IMR-90 (cell line): ENCODE measurements at regions not wholly inside any gene's neighbourhood (a gene's known extent, or its start where the extent isn't known, plus 50 kb on each side); places are given as distances from the start of the nearest gene placed in this dataset.
"Not testable (repeated sequence)": the region's sequence is repeated elsewhere in the genome, so short reads cannot be mapped to it uniquely, and the experiment has no call there.

Source experiments
- ATAC-seq: fragments of 200-7000 bp; cut with Tn5 transposase; 2 replicates; pipeline ENCODE4 v1.9.1; 2020; ENCODE audit warnings: low read depth, mild to moderate bottlenecking, moderate library complexity
- BruUV-seq: library from RNA; stranded (reverse); fragments of 400-500 nt; replicated peaks from 2 replicates; lab custom pipeline; 2021; lab: Mats Ljungman, UMichigan
- CTCF ChIA-PET: fragments of 300-600 bp; formaldehyde crosslinking; extraction: SDS; loops from one replicate; lab custom pipeline; 2021; ENCODE audit warnings: antibody characterized with exemption; lab: Yijun Ruan, JAX
- POLR2A ChIA-PET: fragments of 300-600 bp; sonication (Branson Sonifier 250); formaldehyde crosslinking; loops from one replicate; lab custom pipeline; 2022; ENCODE audit warnings: antibody characterized with exemption; ENCODE audit not compliant: unreplicated experiment; lab: Charles Lee
- DNase-seq: peaks from one replicate; pipeline ENCODE4 v3.0.0; 2013
- H2AFZ ChIP-seq: replicated peaks from 2 replicates; pipeline ENCODE3; 2013; ENCODE audit warnings: low read length, mild to moderate bottlenecking; ENCODE audit not compliant: poor library complexity
- H2AK5ac ChIP-seq: 2 replicates; pipeline ENCODE4 v1.6.1; 2013; ENCODE audit warnings: low read depth, low read length, inconsistent platforms
- H2AK9ac ChIP-seq: replicated peaks from 2 replicates; pipeline ENCODE3; 2013; ENCODE audit warnings: mild to moderate bottlenecking, low read depth, low read length, moderate library complexity; ENCODE audit not compliant: poor library complexity
- H2BK120ac ChIP-seq: 2 replicates; pipeline ENCODE4 v1.6.1; 2013; ENCODE audit warnings: low read depth, low read length, inconsistent platforms
- H2BK15ac ChIP-seq: 3 replicates; pipeline ENCODE4 v1.6.1; 2013; ENCODE audit warnings: low read depth, low read length, inconsistent platforms
- H2BK20ac ChIP-seq: 2 replicates; pipeline ENCODE4 v1.6.1; 2013; ENCODE audit warnings: low read depth, mild to moderate bottlenecking, inconsistent platforms, low read length, moderate library complexity
- H2BK5ac ChIP-seq: 2 replicates; pipeline ENCODE4 v1.6.1; 2013; ENCODE audit warnings: mild to moderate bottlenecking, low read depth, low read length, inconsistent platforms; ENCODE audit not compliant: poor library complexity, severe bottlenecking
- H3K14ac ChIP-seq: replicated peaks from 2 replicates; pipeline ENCODE4 v1.6.1; 2013; ENCODE audit warnings: low read depth, low read length, inconsistent platforms
- H3K18ac ChIP-seq: 2 replicates; pipeline ENCODE4 v1.6.1; 2013; ENCODE audit warnings: low read depth, low read length, control low read depth
- H3K23ac ChIP-seq: 2 replicates; pipeline ENCODE4 v1.6.1; 2013; ENCODE audit warnings: low read depth, low read length, inconsistent platforms
- H3K27ac ChIP-seq: 2 replicates; pipeline ENCODE4 v1.5.1; 2013; ENCODE audit warnings: mild to moderate bottlenecking, control low read depth, low read length; ENCODE audit not compliant: insufficient read depth
- H3K27me3 ChIP-seq: 2 replicates; pipeline ENCODE4 v1.6.1; 2013; ENCODE audit warnings: low read length; ENCODE audit not compliant: control insufficient read depth, insufficient read depth
- H3K36me3 ChIP-seq: 2 replicates; pipeline ENCODE4 v1.6.1; 2013; ENCODE audit warnings: low read length, mixed read lengths; ENCODE audit not compliant: control insufficient read depth, insufficient read depth
- H3K4ac ChIP-seq: 2 replicates; pipeline ENCODE4 v1.6.1; 2013; ENCODE audit warnings: low read depth, low read length, inconsistent platforms
- H3K4me1 ChIP-seq: 2 replicates; pipeline ENCODE4 v1.6.1; 2013; ENCODE audit warnings: low read length, mixed read lengths; ENCODE audit not compliant: control insufficient read depth, insufficient read depth
- H3K4me2 ChIP-seq: 2 replicates; pipeline ENCODE4 v1.6.1; 2013; ENCODE audit warnings: low read depth, mild to moderate bottlenecking, control low read depth, low read length, moderate library complexity
- H3K4me3 ChIP-seq: 2 replicates; pipeline ENCODE4 v1.5.1; 2013; ENCODE audit warnings: low read depth, mild to moderate bottlenecking, control low read depth, low read length, moderate library complexity; ENCODE audit not compliant: insufficient read depth
- H3K56ac ChIP-seq: 2 replicates; pipeline ENCODE4 v1.6.1; 2013; ENCODE audit warnings: low read length, inconsistent platforms; ENCODE audit not compliant: insufficient read depth; ENCODE audit errors: extremely low read depth
- H3K79me1 ChIP-seq, 2 experiments: 2 replicates each; pipeline ENCODE4 v1.6.1; 2013; ENCODE audit warnings: low read length in 2 of 2, inconsistent platforms in 1 of 2, low read depth in 1 of 2
- H3K9ac ChIP-seq: 2 replicates; pipeline ENCODE4 v1.6.1; 2013; ENCODE audit warnings: low read depth, low read length, control low read depth
- H3K9me1 ChIP-seq: 2 replicates; pipeline ENCODE4 v1.6.1; 2013; ENCODE audit warnings: low read length, inconsistent platforms; ENCODE audit not compliant: insufficient read depth
- H3K9me3 ChIP-seq: 2 replicates; pipeline ENCODE4 v1.6.1; 2013; ENCODE audit warnings: low read length; ENCODE audit not compliant: control insufficient read depth, insufficient read depth
- H4K20me1 ChIP-seq: 2 replicates; pipeline ENCODE4 v1.6.1; 2013; ENCODE audit warnings: low read length, inconsistent platforms; ENCODE audit not compliant: insufficient read depth
- H4K5ac ChIP-seq: 2 replicates; pipeline ENCODE4 v1.6.1; 2013; ENCODE audit warnings: mild to moderate bottlenecking, low read depth, low read length, control low read depth
- H4K8ac ChIP-seq, 2 experiments: 2 replicates each; pipeline ENCODE4 v1.6.1; 2013; ENCODE audit warnings: low read depth in 2 of 2, low read length in 2 of 2, control low read depth in 1 of 2, inconsistent platforms in 1 of 2
- H4K91ac ChIP-seq: 2 replicates; pipeline ENCODE4 v1.6.1; 2013; ENCODE audit warnings: low read depth, low read length, inconsistent platforms; ENCODE audit not compliant: insufficient read depth
- WGBS, 2 experiments: methylation state at CpG; one replicate each; pipeline versions ENCODE4 v1.1.5 to v1.1.7; 2013; ENCODE audit warnings: missing lambda C conversion rate in 2 of 2; ENCODE audit not compliant: insufficient read length in 1 of 2; ENCODE audit errors: extremely low coverage in 2 of 2; 5-methylcytosine and 5-hydroxymethylcytosine counted together
- dilution Hi-C: fragments of 300-500 bp; cut with HindIII; formaldehyde crosslinking; loops from one replicate; pipeline ENCODE4 v1.14.3; 2018; ENCODE audit warnings: low sequenced_read_pairs; ENCODE audit not compliant: unreplicated experiment
- in situ Hi-C: fragments of 300-500 bp; cut with MboI; formaldehyde crosslinking; loops from 3 replicates; pipeline ENCODE4 v1.14.3; 2019; ENCODE audit warnings: low sequenced_read_pairs, inconsistent platforms, mixed read lengths
- intact Hi-C: fragments of 100-400 bp; cut with micrococcal nuclease; formaldehyde crosslinking; loops from 2 replicates; pipeline ENCODE4 v1.10.0; 2022

DNA sequence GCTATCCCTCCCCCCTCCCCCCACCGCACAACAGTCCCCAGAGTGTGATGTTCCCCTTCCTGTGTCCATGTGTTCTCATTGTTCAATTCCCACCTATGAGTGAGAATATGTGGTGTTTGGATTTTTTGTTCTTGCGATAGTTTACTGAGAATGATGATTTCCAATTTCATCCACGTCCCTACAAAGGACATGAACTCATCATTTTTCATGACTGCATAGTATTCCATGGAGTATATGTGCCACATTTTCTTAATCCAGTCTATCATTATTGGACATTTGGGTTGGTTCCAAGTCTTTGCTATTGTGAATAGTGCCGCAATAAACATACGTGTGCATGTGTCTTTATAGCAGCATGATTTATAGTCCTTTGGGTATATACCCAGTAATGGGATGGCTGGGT is 342.0 kb upstream of the KIAA1217 start:
- dilution Hi-C loops, H3K4ac ChIP-seq, H3K36me3 ChIP-seq, H3K14ac ChIP-seq, H2BK20ac ChIP-seq, H3K4me2 ChIP-seq, H4K20me1 ChIP-seq, H3K27me3 ChIP-seq, H2BK5ac ChIP-seq, H3K56ac ChIP-seq, H3K9ac ChIP-seq, H2BK15ac ChIP-seq, POLR2A ChIA-PET, H3K4me1 ChIP-seq, H2AFZ ChIP-seq, intact Hi-C loops, H3K79me1 ChIP-seq, DNase-seq, CTCF ChIA-PET, H3K27ac ChIP-seq, H4K5ac ChIP-seq, H3K18ac ChIP-seq, H4K91ac ChIP-seq, H3K4me3 ChIP-seq, ATAC-seq, H2AK9ac ChIP-seq, H3K9me3 ChIP-seq, in situ Hi-C loops, H2BK120ac ChIP-seq, H4K8ac ChIP-seq, H3K23ac ChIP-seq, BruUV-seq, H3K9me1 ChIP-seq, H2AK5ac ChIP-seq: not testable (repeated sequence)
- WGBS, 2 experiments = no CpG with 5 or more reads among the region's 5 CpGs
